NAMALWA (cell line): ENCODE measurements at regions not wholly inside any gene's neighbourhood (a gene's known extent, or its start where the extent isn't known, plus 50 kb on each side); places are given as distances from the start of the nearest gene placed in this dataset.
"Not testable (repeated sequence)": the region's sequence is repeated elsewhere in the genome, so short reads cannot be mapped to it uniquely, and the experiment has no call there.

ENCODE experiments used
- DNase-seq: peaks from one replicate; pipeline ENCODE4 v3.0.0-alpha.2; 2015; ENCODE audit warnings: low spot score

DNA sequence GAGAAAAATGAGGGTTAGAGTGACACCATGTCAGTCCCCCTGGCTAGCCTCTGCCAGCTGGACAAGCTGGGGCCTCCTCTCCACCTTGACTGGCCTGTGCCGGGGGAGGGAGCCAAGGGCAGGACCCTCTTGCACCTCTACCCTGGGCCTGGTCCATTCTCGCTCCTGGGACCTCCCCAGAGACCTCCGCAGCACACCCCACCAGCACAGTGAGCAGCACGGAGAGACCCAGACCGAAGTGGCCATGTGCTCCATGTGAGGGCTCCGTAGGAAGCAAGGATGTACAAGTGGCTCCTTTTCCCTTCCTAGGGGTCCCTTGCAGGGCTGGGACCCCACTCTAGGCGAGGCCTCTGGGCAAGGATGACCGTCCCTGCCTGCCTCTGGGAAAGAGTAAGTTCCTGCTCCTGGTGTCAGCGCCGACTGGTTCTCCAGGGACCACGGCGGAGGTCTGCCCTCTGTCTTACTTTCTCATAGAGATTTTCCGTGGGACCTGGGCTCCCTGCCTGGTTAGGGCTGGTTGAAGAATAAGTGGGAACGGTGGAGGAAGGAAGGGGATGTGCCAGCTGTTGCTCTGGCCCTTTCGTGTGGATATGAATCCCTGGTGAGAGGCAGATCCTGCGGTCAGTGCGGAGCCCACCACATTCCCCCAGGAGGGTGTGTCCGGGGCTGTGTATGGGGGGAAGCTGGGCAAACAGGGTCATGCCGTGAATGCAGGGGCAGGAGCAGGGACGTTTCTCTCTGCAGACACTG lies 124.2 kb downstream of the METRNL start:
- DNase-seq, result no peak

DNA sequence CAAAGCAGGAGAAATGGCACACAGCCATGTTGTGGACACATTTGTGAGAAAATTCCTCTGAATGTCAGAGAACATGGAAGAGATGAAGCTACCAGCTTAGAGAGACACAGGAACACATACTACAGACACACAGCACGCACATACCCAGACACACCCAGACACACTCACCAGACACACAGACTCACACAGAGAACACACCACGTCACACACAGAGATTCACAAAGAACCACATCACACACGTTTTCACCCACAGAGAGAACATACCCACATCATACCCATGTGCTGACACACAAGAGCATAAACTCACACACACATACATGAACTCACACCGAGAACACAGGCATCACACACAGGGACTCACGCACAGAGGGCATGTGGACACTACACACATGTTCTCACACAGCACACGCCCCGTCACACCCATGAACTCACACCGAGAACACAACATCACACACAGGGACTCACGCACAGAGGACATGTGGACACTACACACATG lies 124.9 kb downstream of the METRNL start:
- DNase-seq, result no peak

DNA sequence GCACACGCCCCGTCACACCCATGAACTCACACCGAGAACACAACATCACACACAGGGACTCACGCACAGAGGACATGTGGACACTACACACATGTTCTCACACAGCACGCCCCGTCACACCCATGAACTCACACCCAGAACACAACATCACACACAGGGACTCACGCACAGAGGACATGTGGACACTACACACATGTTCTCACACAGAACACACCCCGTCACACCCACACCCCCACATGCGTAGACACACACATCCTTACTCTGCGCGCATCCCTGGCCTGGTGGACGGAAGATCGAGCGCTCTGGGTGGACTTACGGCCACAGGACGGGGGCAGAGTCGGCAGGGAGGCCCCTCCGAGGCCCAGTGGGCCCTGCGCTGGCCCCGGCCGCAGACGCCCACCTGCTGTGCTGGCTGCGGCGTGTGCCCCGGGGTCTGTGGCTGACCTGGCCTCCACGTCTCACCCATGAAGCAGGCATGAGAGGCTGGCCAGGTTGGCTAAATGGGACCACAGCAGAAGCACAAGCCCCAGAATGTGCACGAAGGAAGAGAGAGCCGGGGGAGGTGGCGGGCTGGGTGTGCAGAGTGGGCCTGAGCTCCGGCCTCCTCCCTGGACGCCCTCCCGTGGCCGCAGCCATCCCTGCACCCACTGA lies 125.5 kb downstream of the METRNL start:
- not testable (repeated sequence) for DNase-seq

DNA sequence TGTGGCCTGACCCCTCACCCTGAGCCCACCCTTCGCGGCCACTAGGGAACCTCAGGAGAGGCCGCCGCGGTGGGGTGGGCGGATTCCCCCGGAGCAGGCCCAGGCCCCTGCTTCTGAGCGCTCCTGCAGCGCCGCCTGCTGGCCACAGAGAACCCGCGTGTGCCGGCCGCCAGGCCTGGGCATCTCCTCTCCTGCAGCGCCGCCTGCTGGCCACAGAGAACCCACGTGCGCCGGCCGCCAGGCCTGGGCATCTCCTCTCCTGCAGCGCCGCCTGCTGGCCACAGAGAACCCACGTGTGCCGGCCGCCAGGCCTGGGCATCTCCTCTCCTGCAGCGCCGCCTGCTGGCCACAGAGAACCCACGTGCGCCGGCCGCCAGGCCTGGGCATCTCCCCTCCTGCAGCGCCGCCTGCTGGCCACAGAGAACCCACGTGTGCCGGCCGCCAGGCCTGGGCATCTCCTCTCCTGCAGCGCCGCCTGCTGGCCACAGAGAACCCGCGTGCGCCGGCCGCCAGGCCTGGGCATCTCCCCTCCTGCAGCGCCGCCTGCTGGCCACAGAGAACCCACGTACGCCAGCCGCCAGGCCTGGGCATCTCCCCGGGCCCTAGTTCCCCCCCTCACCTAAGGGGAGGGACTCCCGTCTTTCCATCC lies 126.1 kb downstream of the METRNL start:
- DNase-seq, result peak; percentile 83

DNA sequence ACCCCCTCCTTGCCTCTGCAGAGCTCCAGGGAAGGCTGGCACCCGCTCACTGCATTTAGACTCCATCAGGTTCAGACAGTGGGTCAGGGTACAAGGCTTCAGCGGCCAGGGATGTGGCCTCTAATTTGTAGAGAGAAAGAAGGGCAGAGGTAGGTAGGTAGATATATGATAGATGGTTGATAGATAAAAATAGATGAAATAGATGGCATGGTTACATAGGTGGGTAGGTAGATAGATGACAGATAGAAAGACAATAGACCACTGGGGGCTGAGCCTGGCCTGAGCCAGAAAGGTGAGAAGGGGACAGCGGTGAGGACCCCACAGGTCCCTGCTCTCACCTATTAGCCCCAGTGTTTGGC lies 126.6 kb downstream of the METRNL start:
- not testable (repeated sequence) for DNase-seq

DNA sequence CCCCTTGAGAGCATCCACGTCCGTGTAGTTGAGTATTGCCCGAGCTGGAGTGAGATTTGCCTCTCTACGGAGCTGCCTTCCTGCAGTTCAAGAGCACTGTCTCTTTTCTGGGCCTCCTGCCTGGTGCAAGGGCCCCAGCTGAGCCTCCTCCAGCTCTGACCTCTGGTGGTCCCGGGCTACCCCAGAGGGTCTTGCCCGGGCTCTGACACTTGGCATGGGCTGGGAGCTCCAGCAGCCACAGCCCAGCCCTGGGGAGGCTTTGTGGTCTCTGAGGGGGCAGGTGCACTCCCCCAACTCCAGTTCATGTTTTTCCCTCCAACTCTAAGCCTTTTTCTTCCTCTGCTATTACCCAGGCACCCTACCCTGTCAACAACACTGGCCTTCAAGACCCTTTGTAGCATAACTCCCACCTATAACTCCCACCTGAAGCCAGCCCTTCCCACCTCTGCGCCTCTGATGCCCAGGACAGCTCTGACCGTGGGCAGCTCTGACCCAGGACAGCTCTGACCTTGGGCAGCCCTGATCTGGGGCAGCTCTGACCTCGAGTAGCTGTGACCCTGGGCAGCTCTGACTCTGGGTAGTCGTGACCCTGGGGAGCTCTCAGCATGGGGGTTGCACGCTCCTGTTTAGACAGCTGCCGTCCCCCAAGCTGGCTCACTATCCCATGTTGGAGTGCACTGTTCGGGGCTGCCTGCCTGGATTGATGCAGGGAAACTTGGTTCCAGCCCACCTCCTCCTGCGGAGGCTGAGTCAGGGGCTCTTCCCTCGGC lies 127.6 kb downstream of the METRNL start:
- DNase-seq, result not testable (repeated sequence)

DNA sequence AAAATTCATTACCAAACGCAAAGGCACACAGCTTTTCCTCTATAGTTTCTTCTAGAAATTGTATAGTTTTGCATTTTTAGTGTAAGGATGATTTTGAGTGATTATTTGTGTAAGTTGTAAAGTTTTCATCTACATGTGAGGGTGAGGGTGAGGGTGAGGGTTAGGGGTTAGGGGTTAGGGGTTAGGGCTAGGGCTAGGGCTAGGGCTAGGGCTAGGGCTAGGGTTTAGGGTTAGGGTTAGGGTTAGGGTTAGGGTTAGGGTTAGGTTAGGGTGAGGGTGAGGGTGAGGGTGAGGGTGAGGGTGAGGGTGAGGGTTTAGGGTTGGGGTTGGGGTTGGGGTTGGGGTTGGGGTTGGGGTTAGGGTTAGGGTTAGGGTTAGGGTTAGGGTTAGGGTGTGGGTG lies 167.6 kb downstream of the METRNL start:
- DNase-seq, result peak; percentile 50
